ENCODE measurements at regions not wholly inside any gene's neighbourhood (a gene's known extent, or its start where the extent isn't known, plus 50 kb on each side); places are given as distances from the start of the nearest gene placed in this dataset.

DNA sequence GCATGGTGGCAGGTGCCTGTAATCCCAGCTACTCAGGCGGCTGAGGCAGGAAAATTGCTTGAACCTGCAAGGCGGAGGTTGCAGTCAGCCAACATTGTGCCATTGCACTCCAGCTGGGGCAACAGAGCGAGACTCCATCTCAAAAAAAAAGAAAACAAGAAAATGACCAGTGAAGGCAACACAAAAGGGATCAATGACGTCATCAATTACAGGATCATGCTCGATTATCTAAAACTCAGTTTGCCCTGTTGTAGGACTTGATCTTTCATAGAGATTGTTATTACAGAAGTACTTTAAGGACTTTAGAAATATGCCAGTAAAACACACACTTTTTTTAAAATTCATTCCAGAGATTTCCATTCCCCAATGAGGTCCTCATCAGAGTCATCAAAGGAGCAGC, 147.8 kb downstream of the ETS2 start:
- DNase-seq = no peak

DNA sequence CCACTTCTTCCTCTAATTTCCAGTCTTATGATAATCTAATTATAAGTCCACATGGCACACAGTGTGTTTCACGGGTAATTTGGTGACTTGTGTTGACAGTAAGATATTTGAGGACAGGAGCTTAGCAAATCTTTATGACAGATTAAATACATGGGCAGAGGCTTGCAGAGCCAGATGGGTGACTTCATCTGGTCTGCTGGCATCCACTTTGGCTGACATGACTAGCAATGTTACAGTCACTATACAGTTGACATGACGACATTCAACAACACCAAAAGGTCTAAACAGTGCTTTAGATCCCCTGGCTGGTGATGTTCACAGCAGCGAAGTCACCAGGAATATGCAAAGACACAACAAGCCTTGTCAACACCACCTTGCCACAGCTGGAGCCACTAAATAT, 147.2 kb downstream of the ETS2 start:
- no peak for DNase-seq

DNA sequence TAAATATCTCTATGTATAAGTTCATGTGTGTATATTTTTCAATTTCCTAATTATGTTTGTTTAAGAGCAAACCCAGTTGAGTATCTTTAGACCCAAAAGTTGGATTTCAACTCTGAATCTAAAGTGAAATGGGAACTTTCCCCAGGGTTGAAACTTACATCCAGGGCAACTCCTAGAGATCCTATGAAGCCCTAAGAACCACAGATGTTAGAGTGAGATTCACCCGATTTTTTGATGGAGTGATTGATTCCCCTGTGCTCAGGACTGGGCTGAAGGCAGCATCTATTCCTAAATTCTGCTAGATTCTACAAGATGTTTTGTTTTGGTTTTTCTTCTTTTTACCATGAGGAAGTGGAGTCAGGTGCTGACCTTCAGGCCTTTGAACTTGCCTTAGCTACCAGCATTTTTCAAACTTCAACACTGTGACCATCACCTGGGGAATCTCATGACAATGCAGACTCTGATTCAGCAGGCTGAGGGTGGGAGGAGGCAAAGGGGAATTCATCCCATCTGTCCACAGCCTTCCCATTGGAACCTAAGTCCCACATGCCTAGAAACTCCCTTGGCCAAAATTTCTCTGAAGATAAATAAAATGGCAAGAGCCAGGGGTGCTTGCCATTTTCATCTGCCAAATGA, 145.5 kb downstream of the ETS2 start:
- DNase-seq = no peak

GRCh38 chr21:38950435-38951094, 144.8 kb downstream of the ETS2 start:
- DNase-seq = peak in 1 of 2 donors; percentile 45

DNA sequence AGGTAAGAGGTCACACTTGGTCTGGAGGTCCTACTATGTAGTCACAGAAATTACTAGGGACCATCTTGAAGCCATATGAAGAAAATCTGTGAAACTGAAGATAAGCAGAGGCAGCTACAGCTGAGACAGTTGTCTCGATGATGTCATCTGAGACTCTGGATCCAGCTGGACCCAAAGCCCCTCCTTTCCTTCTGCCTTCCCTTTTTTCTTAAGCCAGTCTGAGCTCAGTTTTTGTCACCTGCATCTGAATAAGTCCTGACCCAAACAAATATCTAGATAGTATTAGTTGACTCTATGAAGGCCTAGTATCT, 143.3 kb downstream of the ETS2 start:
- DNase-seq = no peak

DNA sequence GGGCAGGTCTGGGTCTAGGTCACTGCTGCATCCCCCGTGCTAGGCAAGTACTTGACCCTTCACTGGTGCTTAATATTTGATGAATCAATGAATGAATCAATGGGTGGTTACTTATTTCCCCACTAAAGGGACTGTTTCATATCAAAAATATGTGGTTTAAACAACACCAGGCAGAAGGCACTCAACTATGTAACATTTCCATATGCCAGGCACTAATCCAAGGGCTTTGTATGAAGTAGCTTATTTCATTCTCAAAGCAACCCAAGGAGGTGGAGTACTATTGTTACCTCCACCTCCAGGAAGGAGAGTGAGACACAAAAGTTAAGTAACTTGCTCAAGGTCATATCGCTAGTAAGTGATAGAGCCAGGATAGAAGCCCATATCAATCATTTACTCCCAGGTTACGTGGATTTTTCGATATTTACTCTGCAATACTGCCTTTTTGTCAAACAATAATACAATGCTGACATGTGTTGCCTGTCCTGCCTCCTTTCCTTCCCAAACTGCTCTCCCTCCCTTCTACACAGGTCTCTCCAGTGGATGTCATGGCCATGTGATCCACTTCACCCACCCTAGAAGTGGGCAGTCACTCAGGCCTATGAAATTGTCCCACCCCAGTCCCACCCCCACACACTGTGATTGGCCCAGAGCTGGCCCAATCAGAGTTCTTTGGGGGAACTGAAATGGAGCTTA, 142.8 kb downstream of the ETS2 start:
- no peak for DNase-seq

- DNase-seq = no peak
Measured at GRCh38 chr21:38945545-38946245, 140.0 kb downstream of the ETS2 start.

- DNase-seq = no peak
Measured at GRCh38 chr21:38944903-38945302, 139.2 kb downstream of the ETS2 start.

GRCh38 chr21:38944402-38944801, 138.7 kb downstream of the ETS2 start:
- no peak for DNase-seq

DNA sequence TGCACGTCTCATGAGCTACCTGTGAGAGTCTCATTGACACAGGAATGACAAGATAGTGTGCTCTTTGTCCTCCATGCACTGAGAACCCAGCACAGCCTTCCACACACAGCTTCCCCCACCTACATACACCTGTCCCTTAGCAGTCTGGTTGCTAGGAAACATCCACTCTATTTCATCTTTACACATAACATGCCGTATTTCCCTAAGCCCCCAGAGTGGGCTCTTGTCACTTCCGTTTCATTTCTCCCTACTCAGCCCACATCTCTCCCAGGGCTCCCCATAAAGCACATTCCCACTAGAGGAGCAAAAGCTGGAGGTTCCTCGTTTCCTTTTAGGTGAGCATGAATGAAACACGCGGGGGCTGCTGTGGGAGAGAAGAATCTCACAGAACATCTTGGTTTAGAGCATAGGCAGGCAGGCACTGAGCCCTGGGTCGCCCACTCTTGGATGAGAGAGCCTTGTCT, 137.1 kb downstream of the ETS2 start:
- DNase-seq = no peak

DNA sequence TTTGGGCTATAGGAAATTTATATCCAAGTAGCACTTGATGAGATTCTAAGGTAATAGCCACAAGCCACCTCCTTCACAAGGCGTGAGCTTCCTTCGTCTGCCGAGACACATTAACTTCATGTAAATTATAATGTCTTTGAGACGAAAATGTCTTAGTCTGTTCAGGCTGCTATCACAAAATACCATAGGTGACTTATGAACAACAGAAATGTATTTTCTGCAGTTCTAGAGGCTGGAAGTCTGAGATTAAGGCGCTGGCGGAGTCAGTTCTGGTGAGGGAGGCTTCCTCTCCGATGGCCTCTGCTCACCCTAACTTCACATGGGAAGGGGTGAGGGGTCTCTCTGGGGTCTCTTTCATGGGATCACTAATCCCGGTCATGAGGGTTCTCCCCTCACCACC, 133.0 kb downstream of the ETS2 start:
- DNase-seq = no peak

GRCh38 chr21:38938343-38938742, 132.6 kb downstream of the ETS2 start:
- no peak for DNase-seq

GRCh38 chr21:38937844-38938243, 132.1 kb downstream of the ETS2 start:
- DNase-seq = no peak

DNA sequence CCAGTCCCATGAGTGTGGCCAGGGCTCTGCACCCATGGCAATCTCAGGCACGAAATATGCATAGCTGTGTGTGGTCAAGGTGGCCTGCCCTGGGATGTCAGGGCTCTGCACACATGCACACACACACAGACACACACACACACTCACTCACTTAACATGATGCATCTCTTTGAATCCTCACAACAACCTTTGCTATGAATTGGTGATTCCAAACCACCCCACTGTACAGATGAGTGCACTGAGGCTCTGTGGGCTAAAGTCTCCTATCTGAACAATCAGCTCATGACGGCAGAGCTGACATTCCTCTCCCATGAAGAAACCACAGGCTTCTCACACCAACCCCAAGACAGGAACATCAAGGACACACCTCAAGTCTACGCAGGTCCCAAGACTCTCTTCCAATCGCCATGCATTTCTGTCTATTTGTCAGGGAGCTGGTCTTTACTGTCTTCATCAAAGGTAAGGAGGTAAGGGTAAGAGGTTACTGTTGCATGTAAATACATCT, 131.6 kb downstream of the ETS2 start:
- no peak for DNase-seq

GRCh38 chr21:38936240-38936639, 130.5 kb downstream of the ETS2 start:
- peak in 1 of 2 donors; percentile 52 for DNase-seq

DNA sequence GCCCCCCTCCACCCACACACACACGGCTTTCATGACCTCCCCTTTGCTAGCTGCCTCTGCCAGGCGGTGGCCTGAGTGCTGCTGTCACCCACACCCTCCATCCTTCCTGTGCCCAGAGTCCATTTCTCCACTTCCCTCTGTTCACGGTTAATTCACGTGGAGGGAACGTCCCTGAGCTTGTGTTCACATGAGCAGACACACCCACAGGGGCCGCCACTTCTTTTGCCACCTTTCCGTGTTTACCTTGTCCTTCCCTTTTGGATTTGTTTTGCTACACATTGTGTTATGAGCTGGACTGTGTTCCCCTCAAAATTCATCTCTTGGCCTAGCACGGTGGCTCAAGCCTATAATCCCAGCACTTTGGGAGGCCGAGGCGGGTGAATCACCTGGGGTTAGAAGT, 128.0 kb downstream of the ETS2 start:
- no peak for DNase-seq

GRCh38 chr21:38931291-38931690, 125.6 kb downstream of the ETS2 start:
- DNase-seq = peak; percentile 50 to 56

DNA sequence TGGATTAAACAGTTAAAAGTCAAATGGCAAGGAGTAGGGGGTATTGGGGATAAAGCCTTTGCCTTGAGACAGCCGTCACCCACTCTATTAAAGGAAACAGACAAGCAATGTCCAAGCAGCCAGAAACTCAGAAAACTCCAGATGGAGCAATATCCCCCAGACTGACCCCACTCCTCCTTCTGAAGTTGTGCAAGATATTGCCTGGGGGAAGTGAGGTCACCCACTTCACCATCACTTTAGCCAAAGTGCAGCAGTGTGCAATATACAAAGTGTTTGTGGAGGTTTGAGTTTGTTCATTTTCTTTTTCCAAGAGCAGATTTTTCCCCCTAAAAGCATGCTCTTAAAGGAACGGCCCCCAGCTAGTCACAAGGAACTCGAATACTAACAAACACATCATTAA, 125.1 kb downstream of the ETS2 start:
- peak; percentile 95 to 97 for DNase-seq

DNA sequence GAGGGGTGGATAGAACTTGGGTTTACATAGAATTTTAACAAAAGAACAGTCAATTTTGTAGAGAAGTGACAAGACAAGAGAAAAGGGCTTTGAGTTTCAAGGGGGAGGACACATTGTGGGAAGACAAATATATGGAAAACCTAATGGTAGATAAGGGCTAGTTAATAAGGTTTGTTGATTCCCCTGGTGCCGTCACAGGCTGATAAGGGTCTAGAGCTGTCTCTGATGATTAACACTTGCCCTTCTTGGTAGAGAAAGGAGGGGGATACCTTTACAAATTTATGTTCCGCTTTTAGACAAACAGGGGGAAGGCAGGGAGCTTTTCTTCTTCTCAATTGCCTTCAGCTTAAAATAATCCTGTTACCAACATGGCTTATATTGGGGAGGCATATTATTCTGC, 124.3 kb downstream of the ETS2 start:
- DNase-seq = no peak

DNA sequence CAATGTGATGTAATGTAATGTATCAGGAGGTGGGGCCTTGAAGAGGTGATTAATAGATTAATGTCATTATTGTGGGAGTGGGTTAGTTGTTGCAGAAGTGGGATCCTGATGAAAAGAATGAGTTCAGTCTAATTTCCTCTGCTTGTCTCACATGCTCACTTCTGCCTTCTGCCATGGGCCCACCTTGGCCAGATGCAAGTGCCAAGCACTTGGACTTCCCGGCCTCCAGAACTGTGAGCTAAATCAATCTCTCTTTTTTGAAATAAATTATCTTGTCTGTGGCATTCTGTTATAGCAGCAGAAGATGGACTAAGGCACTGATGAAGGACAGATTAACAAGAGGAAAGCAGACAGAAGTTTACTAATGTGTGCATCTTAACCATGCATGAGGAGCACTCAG, 123.9 kb downstream of the ETS2 start:
- no peak for DNase-seq

GRCh38 chr21:38929142-38929541, 123.4 kb downstream of the ETS2 start:
- peak; percentile 70 to 75 for DNase-seq

- no peak for DNase-seq
Measured at GRCh38 chr21:38927776-38928175, 122.0 kb downstream of the ETS2 start.

GRCh38 chr21:38925923-38926322, 120.2 kb downstream of the ETS2 start:
- peak; percentile 43 to 55 for DNase-seq

DNA sequence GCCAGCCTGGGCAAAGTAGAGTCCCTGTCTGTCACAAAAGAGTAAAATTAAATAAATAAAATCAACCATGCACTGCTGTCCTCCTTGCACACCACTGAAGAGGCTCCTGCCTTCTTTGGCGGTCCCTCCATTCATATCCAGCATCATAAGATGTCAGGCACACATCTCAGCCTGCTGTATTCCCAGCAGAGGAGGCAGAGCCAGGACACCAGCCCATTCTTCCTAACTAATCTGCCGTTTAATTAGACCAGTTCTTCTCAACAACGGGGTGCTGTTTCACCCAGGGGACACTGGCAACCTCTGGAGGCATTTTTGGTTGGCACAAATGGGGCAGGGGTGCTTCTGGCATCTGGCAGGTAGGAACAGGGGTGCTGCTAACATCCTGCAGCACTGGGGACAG, 119.7 kb downstream of the ETS2 start:
- DNase-seq = no peak

All from inflammatory macrophage treated with lipopolysaccharide for 1 hour (primary cell).